COLO668 (cell line): ENCODE measurements at regions not wholly inside any gene's neighbourhood (a gene's known extent, or its start where the extent isn't known, plus 50 kb on each side); places are given as distances from the start of the nearest gene placed in this dataset.
"Not testable (repeated sequence)": the region's sequence is repeated elsewhere in the genome, so short reads cannot be mapped to it uniquely, and the experiment has no call there.

Experiments
- DNase-seq: peaks from one replicate; lab custom pipeline; 2025; ENCODE audit not compliant: unreplicated experiment; lab: John Stamatoyannopoulos, UW

GRCh38 chr3:34909679-34910078 is 729.6 kb upstream of the ARPP21 start:
- not testable (repeated sequence) for DNase-seq

- DNase-seq = no peak
These were observed 720.3 kb upstream of the ARPP21 start for GRCh38 chr3:34919025-34919424.

- DNase-seq = no peak
These were observed 718.5 kb upstream of the ARPP21 start for GRCh38 chr3:34920806-34921205.

DNA sequence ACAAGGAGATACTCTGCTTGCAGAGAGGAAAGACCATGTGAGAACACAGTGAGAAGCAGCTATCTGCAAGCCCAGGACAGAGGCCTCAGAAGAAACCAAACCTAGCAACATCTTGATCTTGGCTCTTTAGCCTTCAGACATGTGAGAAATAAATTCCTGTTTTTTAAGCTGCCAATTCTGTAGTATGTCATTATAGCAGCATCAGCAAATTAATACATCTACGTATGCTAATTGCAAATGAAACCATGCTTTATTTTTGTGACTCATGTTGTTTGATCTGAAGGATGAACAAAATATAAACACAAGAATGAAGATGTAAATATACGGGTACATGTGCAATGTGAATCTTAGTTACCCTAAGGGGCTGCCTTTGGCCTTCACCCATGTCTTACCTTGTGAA is 714.4 kb upstream of the ARPP21 start:
- no peak for DNase-seq

DNA sequence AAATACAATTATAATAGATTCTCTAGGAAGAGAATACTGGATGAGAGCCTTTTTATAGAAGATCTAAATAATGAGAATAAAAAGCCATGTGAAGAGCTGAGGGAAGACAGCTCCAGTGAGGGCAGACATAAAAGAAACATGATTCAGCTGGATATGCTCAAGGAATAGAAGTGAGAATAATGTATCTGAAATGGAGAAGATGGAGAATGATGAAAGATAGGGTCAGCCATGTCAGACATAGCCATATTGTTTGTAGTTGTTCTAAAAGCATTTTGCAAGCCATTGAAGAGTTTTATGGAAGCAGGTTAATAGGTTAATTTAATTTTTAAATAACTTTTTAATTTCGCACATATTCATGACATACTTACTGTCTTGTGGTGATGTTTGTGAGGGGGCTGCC is 713.5 kb upstream of the ARPP21 start:
- no peak for DNase-seq

- DNase-seq = no peak
These were observed 710.3 kb upstream of the ARPP21 start for GRCh38 chr3:34929036-34929435.

GRCh38 chr3:34934660-34935059 is 704.7 kb upstream of the ARPP21 start:
- DNase-seq = no peak

- no peak for DNase-seq
These were observed 700.5 kb upstream of the ARPP21 start for GRCh38 chr3:34938784-34939183.

- no peak for DNase-seq
These were observed 697.1 kb upstream of the ARPP21 start for GRCh38 chr3:34942256-34942655.

- DNase-seq = no peak
These were observed 691.5 kb upstream of the ARPP21 start for GRCh38 chr3:34947834-34948233.

DNA sequence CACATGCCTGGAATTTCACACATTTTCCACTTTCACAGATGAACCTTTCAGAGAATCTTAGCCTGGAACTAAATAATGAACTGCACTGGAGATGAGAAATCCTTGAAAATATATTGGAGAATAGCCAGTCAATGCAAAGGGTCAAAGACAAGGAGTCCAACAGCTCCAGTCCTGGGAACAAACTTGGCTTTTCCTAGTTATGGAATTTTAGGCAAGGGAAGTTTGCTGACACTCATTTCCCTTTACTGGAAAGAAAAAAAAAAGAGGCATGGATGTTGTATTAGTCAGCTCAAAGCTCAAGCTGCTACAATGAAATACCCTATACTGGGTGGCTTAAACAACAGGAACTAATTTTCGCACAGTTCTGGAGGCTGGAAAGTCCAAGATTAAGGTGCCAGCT is 690.8 kb upstream of the ARPP21 start:
- no peak for DNase-seq

DNA sequence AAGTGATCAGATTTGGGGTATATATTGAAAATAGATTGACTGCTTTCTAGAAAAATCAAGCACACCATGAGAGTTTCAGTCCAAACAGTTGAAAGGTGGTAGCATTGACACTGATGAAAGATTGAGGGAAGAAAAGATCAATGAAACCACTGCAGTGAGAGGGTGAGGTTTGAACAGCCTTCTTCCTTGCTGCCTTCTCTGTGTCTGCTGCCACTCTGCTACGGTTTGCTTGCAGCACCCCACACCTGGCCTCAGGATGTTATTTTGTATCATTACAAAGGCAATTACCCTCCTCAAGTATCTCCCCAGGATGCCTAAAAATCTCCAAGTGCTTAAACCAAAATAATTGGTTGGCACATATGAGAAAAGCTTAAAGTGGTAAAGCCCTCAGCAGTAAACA is 683.6 kb upstream of the ARPP21 start:
- no peak for DNase-seq

DNA sequence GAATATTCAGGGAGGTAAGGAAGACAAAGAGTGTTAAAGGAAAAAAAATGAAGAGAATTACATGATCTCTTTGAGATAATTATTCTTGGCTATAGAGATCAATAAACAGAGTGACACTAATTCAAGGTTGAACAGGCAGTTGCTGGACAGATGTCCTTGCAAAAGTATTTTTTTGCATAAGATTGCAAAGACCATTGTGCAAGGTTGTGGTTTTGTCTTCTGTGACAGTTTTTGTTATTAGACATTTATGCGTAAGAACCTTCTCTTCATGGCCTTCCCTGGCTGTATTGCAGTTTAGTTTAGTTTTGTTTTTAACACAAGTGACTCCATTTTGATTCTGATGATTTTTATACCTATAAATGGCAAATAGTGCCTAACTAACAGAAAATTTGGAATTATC is 682.8 kb upstream of the ARPP21 start:
- no peak for DNase-seq

GRCh38 chr3:34957677-34958076 is 681.6 kb upstream of the ARPP21 start:
- DNase-seq = no peak

DNA sequence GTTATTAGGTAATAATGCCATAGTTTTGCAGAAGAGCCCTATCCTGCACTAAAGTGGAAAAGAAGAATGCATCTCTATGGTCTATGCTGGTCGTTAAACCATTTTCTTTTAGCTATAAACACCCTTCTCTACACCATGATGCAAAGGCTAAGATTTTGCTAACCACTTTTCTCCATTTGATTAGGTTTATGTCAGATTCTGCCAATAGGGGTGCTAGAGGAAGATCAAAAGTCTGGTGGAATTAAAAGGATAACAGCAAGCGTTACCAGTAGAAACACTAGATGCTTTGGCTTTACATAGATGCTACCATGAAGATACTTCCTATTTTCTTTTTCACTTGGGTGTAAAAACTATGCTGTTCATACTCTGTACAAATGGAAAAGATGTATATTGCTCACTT is 669.8 kb upstream of the ARPP21 start:
- DNase-seq = no peak

- no peak for DNase-seq
These were observed 666.8 kb upstream of the ARPP21 start for GRCh38 chr3:34972481-34972880.

- no peak for DNase-seq
These were observed 665.7 kb upstream of the ARPP21 start for GRCh38 chr3:34973586-34973985.

DNA sequence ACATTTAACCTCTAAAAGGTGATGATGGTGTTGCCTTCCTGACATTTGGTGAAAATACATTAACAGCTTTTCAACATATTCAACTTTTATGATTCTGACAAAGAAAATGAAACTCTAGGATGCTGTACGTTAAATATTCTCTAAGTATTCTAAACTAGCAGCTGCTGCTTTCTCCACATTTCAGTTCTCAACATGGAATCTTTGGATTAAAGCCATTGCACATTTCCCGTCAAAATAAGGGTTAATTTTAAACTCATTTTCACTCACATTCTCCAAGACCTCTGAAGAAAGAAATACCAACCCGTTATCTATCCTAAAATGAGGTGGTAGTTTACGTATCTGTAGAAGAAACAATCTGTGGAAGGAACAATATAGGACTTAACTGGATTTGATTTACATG is 655.7 kb upstream of the ARPP21 start:
- no peak for DNase-seq

GRCh38 chr3:34988296-34988695 is 651.0 kb upstream of the ARPP21 start:
- no peak for DNase-seq

GRCh38 chr3:34995796-34996430 is 643.4 kb upstream of the ARPP21 start:
- DNase-seq = no peak

DNA sequence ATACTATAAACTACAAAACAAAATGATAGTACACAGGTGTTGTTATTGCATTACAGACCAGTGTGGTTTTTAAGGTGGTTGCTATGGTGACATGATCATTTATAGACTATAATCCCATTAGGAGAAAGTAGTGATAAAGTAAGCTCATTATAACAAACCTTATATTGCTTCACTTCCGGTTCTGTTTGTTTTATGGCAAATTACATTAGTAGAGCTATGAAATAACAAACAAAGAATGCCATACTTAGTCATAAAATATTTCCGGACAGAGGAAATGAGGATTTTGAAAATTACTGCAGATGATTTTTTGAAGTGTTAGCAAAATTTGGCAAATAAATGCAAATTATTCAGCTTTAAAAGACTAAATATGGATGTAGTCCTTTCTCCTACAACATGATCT is 640.4 kb upstream of the ARPP21 start:
- DNase-seq = no peak

DNA sequence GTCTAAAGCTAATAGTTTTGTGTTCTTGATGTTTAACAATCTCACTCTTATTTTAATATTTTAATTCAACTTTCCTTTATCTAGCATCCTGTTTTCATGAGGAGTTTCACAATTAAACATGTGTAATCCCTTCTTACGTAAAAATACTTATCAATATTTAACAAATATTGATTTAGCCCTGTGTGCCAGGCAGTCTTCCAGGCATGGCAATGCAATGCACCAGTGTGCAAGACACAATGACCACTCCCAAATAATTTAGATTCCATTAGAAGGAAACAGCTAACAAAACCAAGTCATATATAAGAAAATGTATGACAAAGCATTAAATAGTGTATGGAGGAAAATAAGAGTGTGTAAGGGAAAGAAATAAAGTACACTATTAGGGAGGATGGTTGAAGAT is 627.1 kb upstream of the ARPP21 start:
- DNase-seq = no peak

- DNase-seq = no peak
These were observed 611.2 kb upstream of the ARPP21 start for GRCh38 chr3:35028157-35028556.
